ENCODE measurements at regions not wholly inside any gene's neighbourhood (a gene's known extent, or its start where the extent isn't known, plus 50 kb on each side); places are given as distances from the start of the nearest gene placed in this dataset.

DNA sequence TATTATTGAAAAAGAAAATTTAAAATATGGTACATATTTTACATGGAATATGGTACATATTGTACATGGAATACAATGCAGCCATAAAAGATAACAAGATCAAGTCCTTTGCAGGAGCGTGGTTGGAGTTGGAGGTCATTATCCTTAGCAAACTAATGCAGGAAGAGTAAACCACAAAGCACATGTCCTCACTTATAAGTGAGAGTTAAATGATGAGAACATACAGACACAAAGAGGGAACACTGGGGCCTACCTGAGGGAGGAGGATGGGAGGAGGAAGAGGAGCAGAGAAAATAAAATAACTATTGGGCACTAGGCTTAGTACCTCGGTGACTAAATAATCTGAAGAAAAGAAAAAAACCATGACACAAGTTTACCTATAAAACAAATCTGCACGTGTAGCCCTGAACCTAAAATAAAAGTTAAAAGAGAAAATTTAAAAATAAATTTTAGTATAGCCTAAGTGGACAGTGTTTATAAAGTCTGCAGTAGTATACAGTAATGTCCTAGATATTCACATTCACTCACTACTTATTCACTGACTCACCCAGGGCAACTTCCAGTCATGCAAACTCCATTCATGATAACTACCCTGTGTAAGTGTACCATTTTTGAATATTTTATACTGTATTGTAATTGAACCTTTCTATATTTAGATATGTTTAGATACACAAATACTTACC is 204.4 kb downstream of the FAM76B start:
- DNase-seq (ENCODE audit: low read depth in 2 of 2) = no peak

DNA sequence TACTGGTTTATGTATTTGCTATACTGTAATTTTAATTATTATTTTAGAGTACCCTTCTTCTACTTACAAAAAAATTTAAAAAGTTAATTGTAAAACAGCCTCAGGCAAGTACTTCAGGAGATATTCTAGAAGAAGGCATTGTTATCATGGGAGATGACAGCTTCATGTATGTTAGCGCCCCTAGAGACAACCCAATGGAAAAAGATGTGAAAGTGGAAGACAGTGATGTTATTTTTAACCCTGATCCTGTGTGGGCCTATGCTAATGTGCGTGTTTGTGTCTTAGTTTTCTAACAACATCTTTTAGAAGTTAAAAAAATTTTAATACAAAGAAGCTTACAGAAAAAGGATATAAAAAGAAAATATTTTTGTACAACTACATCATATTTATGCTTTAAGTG is 205.0 kb downstream of the FAM76B start:
- no peak for DNase-seq (ENCODE audit: low read depth in 2 of 2)

DNA sequence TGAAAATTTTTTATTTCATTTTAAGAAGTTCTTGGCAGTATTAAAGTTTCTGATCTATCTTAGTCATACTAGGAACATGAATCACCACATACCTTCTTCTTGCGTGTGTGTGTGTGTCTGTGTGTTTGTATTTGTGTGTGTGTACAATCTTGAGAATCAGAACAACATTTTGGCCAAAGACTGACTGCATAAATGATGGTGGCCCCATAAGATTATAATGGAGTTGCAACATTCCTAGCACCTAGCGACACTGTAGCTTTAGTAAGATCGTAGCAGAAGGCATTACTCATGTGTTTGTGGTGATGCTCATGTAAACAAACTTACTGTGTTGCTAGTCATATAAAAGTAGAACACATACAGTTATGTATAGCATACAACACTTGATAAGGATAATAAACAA is 205.4 kb downstream of the FAM76B start:
- no peak for DNase-seq (ENCODE audit: low read depth in 2 of 2)

- no peak for DNase-seq (ENCODE audit: low read depth in 2 of 2)
These were observed 211.7 kb downstream of the FAM76B start for GRCh38 chr11:95577716-95578460.

DNA sequence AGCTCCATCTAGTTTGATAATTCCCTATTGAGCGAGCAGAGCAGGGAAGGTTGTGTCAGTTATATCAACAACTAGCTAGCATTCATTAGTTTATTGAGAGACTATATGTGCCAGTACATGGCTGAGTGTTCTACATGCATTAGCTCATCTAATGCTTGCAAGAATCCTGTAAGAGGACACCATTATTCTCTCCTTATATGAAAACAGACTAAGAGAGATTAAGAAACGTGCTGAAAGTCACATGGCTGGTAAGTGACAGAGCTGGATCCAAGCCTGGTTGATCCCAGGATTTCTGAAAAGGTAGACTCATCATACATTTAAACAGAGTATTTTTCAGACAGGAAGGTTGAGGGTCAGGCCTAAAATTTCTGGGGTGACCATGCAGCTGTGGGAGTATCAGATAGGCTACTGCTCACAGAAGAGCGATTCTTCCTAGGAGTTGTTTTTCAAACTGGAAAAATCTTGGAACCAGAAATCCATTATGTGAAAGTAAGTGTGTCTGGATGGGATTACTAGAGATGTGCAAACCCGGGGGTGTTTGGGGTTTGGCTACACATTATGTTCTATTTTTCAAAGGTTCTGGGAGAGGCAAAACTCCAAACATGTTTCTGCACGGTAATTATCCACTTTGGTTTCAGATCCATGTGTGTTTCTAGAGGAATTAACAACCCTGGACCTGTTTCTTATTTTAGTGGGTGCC is 213.3 kb downstream of the FAM76B start:
- no peak for DNase-seq (ENCODE audit: low read depth in 2 of 2)

- no peak for DNase-seq (ENCODE audit: low read depth in 2 of 2)
These were observed 214.1 kb downstream of the FAM76B start for GRCh38 chr11:95575517-95575916.

DNA sequence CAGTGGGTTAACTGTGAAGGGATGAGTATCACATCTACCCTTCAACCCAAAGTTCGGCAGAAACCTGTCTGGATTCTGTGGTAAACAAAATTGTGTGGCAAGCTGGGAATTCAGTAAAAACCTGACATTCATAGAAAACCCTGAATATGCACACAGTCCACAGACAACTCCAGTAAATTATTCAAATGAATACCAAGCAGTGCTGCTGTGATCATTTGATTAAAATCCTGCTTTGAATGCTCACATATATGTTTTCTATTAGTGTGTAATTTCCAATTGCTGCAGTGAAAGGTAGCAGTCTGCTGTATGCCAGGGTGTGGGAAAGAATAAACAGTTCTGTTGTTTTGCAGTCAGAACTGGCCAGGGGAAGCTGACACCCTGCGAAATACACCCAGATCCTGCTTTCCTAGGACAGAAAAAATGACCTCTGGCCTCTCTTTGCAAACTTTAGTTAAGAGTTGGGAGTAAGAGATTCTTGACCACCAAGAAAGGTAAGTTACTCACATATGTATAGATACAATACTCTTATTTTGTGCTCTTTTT is 217.8 kb downstream of the FAM76B start:
- DNase-seq (ENCODE audit: low read depth in 2 of 2) = no peak

DNA sequence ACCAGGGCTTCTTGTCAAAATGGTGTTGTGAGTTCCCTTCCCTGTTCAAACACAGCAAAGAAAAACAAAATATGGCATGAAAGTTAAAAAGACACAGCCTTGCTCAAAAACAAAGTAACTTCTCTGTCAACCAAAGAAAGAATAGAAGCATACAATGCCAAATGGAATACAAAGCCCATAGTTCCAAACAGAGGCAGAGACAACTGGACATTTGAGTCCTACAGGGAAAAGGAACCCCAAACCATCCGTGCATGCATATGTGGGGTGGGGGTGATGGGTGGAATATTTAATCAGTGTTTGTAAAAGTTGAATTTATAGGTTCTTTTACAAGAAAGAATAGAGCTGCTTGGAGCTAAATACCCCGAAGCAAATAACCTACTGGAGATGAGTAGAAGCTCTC is 218.7 kb downstream of the FAM76B start:
- DNase-seq (ENCODE audit: low read depth in 2 of 2) = no peak

- no peak for DNase-seq (ENCODE audit: low read depth in 2 of 2)
These were observed 220.4 kb downstream of the FAM76B start for GRCh38 chr11:95569207-95569606.

- no peak for DNase-seq (ENCODE audit: low read depth in 2 of 2)
These were observed 221.3 kb downstream of the FAM76B start for GRCh38 chr11:95568281-95568680.

- no peak for DNase-seq (ENCODE audit: low read depth in 2 of 2)
These were observed 221.9 kb downstream of the FAM76B start for GRCh38 chr11:95567685-95568084.

GRCh38 chr11:95566211-95566610 is 223.4 kb downstream of the FAM76B start:
- DNase-seq (ENCODE audit: low read depth in 2 of 2) = no peak

- no peak for DNase-seq (ENCODE audit: low read depth in 2 of 2)
These were observed 223.8 kb downstream of the FAM76B start for GRCh38 chr11:95565724-95566141.

DNA sequence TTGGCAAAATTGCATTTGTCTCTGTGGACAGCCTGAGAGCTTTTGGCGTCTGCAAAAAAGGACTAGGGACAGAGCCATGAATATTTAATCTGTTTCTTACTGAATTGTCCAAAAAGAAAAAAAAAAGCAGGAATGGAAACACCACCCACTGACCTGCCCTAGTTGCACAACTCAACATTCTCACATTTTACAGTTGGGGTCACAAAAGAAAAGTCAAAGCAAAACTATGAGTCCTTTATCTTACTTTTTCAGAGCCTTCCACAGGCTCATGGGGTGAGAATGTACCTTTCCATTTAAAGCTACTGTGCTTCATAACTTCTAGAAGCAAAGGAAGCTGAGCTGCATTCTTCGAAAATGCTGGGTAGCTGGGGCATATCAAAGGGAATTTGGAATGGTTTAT is 225.7 kb downstream of the FAM76B start:
- no peak for DNase-seq (ENCODE audit: low read depth in 2 of 2)

GRCh38 chr11:95563173-95563572 is 226.4 kb downstream of the FAM76B start:
- no peak for DNase-seq (ENCODE audit: low read depth in 2 of 2)

GRCh38 chr11:95562196-95562921 is 227.2 kb downstream of the FAM76B start:
- no peak for DNase-seq (ENCODE audit: low read depth in 2 of 2)

GRCh38 chr11:95559899-95560298 is 229.7 kb downstream of the FAM76B start:
- no peak for DNase-seq (ENCODE audit: low read depth in 2 of 2)

- DNase-seq (ENCODE audit: low read depth in 2 of 2) = no peak
These were observed 232.2 kb downstream of the FAM76B start for GRCh38 chr11:95557376-95557775.

DNA sequence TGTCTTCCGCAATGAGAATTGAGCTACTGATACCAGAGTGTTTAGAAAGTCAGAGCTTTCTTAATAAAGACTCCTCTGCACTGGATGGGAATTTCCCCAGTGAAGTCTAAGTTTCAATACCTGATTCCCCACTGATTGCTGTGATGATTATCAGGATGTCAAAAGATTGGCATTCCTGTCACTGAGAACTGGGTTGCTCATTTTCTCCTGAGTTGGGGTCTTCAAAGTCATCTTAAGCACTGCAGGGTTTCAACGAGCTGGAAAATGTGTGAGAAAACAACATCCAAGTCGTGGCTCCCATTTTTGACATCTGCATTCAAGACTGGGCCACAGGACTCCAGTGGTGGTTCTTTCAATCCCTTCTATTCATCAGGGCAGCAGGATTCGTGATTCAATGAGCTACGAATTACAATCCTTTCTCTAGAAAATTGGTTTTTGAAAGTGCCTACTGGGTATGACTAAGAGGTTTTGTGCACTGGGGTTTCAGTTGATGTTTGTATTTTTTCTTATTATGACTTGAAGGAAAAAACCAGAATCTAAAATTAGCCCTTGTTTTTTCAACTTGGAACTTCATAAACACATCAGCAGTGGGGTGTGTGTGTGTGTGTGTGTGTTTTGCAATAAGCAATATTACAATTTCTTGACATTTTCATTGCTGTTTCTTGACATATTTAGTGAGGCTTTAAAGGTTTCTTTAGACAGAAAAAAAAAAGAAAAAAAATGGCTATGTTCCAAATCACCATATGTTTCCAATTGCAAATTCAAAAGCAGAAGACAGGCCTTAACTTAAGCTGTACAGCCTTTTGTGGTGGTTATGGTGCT is 233.0 kb downstream of the FAM76B start:
- no peak for DNase-seq (ENCODE audit: low read depth in 2 of 2)

DNA sequence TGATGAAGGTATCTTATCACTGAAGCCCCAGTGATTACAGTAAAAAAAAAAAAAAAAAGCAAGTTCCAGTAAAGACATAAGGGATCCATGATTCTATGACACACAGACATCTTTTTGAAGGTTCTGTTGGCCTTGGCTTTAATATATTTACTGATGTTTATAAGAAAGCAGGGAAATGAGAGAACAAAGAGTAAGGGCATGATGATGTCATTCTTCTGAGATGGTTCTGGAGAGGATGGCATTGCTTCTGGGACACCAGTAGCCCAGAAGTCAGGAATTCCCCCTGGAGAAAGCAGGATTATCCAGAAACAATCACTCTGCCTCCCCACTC is 233.6 kb downstream of the FAM76B start:
- DNase-seq (ENCODE audit: low read depth in 2 of 2) = no peak

DNA sequence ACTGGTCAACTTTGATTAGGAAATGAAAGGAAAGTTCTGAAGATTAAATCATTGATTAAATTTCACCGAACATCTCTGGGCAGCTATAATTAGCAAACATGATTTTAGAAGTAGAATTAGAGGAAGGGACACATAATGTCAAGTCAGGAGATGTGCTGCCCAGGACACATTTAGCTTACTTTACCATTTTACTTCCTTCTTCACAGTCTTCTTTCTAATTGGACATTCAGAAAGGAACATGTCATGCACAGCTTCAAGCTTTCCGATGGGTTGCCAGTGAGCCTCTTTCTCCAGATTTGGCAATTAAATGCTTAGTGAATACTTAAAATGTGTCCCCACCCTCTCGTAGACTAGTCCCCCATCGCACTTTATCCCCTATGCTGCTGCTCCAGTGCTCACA is 234.7 kb downstream of the FAM76B start:
- no peak for DNase-seq (ENCODE audit: low read depth in 2 of 2)

Data from stimulated activated CD8-positive, alpha-beta memory T cell treated with anti-CD3 and anti-CD28 coated beads, Interleukin-2, amount 100 ng/mL, for 1 hour (primary cell).